Memory B cell (primary cell): ENCODE measurements at regions not wholly inside any gene's neighbourhood (a gene's known extent, or its start where the extent isn't known, plus 50 kb on each side); places are given as distances from the start of the nearest gene placed in this dataset.
A peak's percentile ranks its signal among the peaks of the same experiment; 100 is the strongest.
"Not testable (repeated sequence)": the region's sequence is repeated elsewhere in the genome, so short reads cannot be mapped to it uniquely, and the experiment has no call there.

Experiments
- ATAC-seq: fragments of 150-1000 bp; cut with Tn5 transposase; 2 replicates; pipeline ENCODE4 v1.10.0; 2021; ENCODE audit warnings: low read depth, mild to moderate bottlenecking, moderate library complexity
- DNase-seq, 2 donors: peaks; one replicate each; pipeline ENCODE4 v3.0.0; 2022; ENCODE audit warnings: low spot score in 2 of 2
- H3K27ac Mint-ChIP-seq: one replicate; pipeline ENCODE4 v1.8.0; 2022; ENCODE audit warnings: mild to moderate bottlenecking, moderate library complexity, mixed read lengths
- H3K27me3 Mint-ChIP-seq: one replicate; pipeline ENCODE4 v1.8.0; 2022; ENCODE audit warnings: mixed read lengths
- H3K36me3 Mint-ChIP-seq: one replicate; pipeline ENCODE4 v1.8.0; 2022; ENCODE audit warnings: mild to moderate bottlenecking, mixed read lengths
- H3K4me1 Mint-ChIP-seq: one replicate; pipeline ENCODE4 v1.8.0; 2022; ENCODE audit warnings: mixed read lengths
- H3K4me3 Mint-ChIP-seq: one replicate; pipeline ENCODE4 v1.8.0; 2022; ENCODE audit warnings: mild to moderate bottlenecking, moderate library complexity, mixed read lengths
- H3K9me3 Mint-ChIP-seq: one replicate; pipeline ENCODE4 v1.8.0; 2022; ENCODE audit warnings: mixed read lengths

GRCh38 chr18:54433368-54433767 lies 75.7 kb downstream of the C18orf54 start:
- no peak for DNase-seq
- ATAC-seq: no peak
- no peaks in the 10 kb centered on the region for H3K4me1 Mint-ChIP-seq
- no peak overlapping the region for H3K27ac Mint-ChIP-seq
- no peaks in the 10 kb centered on the region for H3K9me3 Mint-ChIP-seq
- H3K36me3 Mint-ChIP-seq: no peaks in the 10 kb centered on the region
- no peak overlapping the region for H3K4me3 Mint-ChIP-seq
- H3K27me3 Mint-ChIP-seq: peaks cover 9% of the 10 kb centered on the region

- Mint-ChIP-seq H3K27ac (no peak overlapping the region), H3K4me1 (no peaks in the 10 kb centered on the region), H3K27me3 (peaks cover 13% of the 10 kb centered on the region), H3K4me3 (no peak overlapping the region), H3K36me3 (no peaks in the 10 kb centered on the region), H3K9me3 (no peaks in the 10 kb centered on the region)
- ATAC-seq (no peak), DNase-seq (no peak)
Observed at GRCh38 chr18:54433857-54434256, 76.2 kb downstream of the C18orf54 start.

- H3K27ac Mint-ChIP-seq: no peak overlapping the region
- no peaks in the 10 kb centered on the region for H3K9me3 Mint-ChIP-seq
- no peaks in the 10 kb centered on the region for H3K4me1 Mint-ChIP-seq
- no peak overlapping the region for H3K4me3 Mint-ChIP-seq
- DNase-seq: no peak
- no peak for ATAC-seq
- no peaks in the 10 kb centered on the region for H3K36me3 Mint-ChIP-seq
- H3K27me3 Mint-ChIP-seq: peaks cover 14% of the 10 kb centered on the region
Observed at GRCh38 chr18:54434453-54434852, 76.7 kb downstream of the C18orf54 start.

GRCh38 chr18:54436501-54436900 lies 78.8 kb downstream of the C18orf54 start:
- Mint-ChIP-seq H3K36me3 (no peaks in the 10 kb centered on the region), H3K27ac (no peak overlapping the region), H3K4me3 (no peak overlapping the region), H3K9me3 (no peaks in the 10 kb centered on the region), H3K4me1 (no peaks in the 10 kb centered on the region), H3K27me3 (peaks cover 16% of the 10 kb centered on the region)
- no peak for ATAC-seq
- no peak for DNase-seq

GRCh38 chr18:54440292-54440691 lies 82.6 kb downstream of the C18orf54 start:
- ATAC-seq (no peak), DNase-seq (no peak)
- H3K9me3 Mint-ChIP-seq: no peaks in the 10 kb centered on the region
- no peak overlapping the region for H3K27ac Mint-ChIP-seq
- H3K36me3 Mint-ChIP-seq: no peaks in the 10 kb centered on the region
- peaks cover 18% of the 10 kb centered on the region for H3K27me3 Mint-ChIP-seq
- H3K4me1 Mint-ChIP-seq: no peaks in the 10 kb centered on the region
- no peak overlapping the region for H3K4me3 Mint-ChIP-seq

GRCh38 chr18:54444319-54444914 lies 86.7 kb downstream of the C18orf54 start:
- DNase-seq (peak in 1 of 2 donors; percentile 6), ATAC-seq (no peak)
- Mint-ChIP-seq H3K27ac (no peak overlapping the region), H3K27me3 (peaks cover 14% of the 10 kb centered on the region), H3K9me3 (no peaks in the 10 kb centered on the region), H3K4me1 (no peaks in the 10 kb centered on the region), H3K36me3 (no peaks in the 10 kb centered on the region), H3K4me3 (no peak overlapping the region)

GRCh38 chr18:54453996-54454395 lies 96.3 kb downstream of the C18orf54 start:
- Mint-ChIP-seq H3K36me3 (no peaks in the 10 kb centered on the region), H3K27ac (no peak overlapping the region), H3K4me1 (no peaks in the 10 kb centered on the region), H3K27me3 (peaks cover 8% of the 10 kb centered on the region), H3K4me3 (no peak overlapping the region), H3K9me3 (no peaks in the 10 kb centered on the region)
- ATAC-seq: no peak
- DNase-seq: no peak

- ATAC-seq: no peak
Observed at GRCh38 chr18:54465502-54465901, 107.8 kb downstream of the C18orf54 start.

GRCh38 chr18:54466248-54467005 lies 108.7 kb downstream of the C18orf54 start:
- H3K27me3 Mint-ChIP-seq: peaks cover 5% of the 10 kb centered on the region
- H3K36me3 Mint-ChIP-seq: peaks cover 2% of the 10 kb centered on the region
- H3K27ac Mint-ChIP-seq: no peak overlapping the region
- peaks cover 3% of the 10 kb centered on the region for H3K9me3 Mint-ChIP-seq
- no peaks in the 10 kb centered on the region for H3K4me1 Mint-ChIP-seq
- H3K4me3 Mint-ChIP-seq: no peak overlapping the region
- DNase-seq (no peak), ATAC-seq (no peak)

More at GRCh38 chr18:54465502-54465901, 107.8 kb downstream of the C18orf54 start:
- Mint-ChIP-seq H3K27me3 (no peaks in the 10 kb centered on the region), H3K27ac (no peak overlapping the region), H3K4me1 (no peaks in the 10 kb centered on the region), H3K9me3 (peaks cover 3% of the 10 kb centered on the region), H3K4me3 (no peak overlapping the region), H3K36me3 (peaks cover 2% of the 10 kb centered on the region)
- DNase-seq: no peak

- no peak for ATAC-seq
- no peaks in the 10 kb centered on the region for H3K9me3 Mint-ChIP-seq
- H3K4me3 Mint-ChIP-seq: no peak overlapping the region
- H3K36me3 Mint-ChIP-seq: no peaks in the 10 kb centered on the region
- no peak overlapping the region for H3K27ac Mint-ChIP-seq
- H3K4me1 Mint-ChIP-seq: no peaks in the 10 kb centered on the region
- DNase-seq: no peak
- peaks cover 2% of the 10 kb centered on the region for H3K27me3 Mint-ChIP-seq
Observed at GRCh38 chr18:54479365-54479764, 111.7 kb upstream of the DYNAP start.

GRCh38 chr18:54480616-54481015 lies 110.4 kb upstream of the DYNAP start:
- Mint-ChIP-seq H3K36me3 (no peaks in the 10 kb centered on the region), H3K4me1 (no peaks in the 10 kb centered on the region), H3K9me3 (no peaks in the 10 kb centered on the region), H3K27me3 (peaks cover 2% of the 10 kb centered on the region), H3K4me3 (no peak overlapping the region), H3K27ac (no peak overlapping the region)
- DNase-seq (no peak), ATAC-seq (no peak)

- H3K27me3 Mint-ChIP-seq, H3K4me3 Mint-ChIP-seq, DNase-seq, H3K27ac Mint-ChIP-seq, H3K36me3 Mint-ChIP-seq, H3K4me1 Mint-ChIP-seq, ATAC-seq, H3K9me3 Mint-ChIP-seq: not testable (repeated sequence)
Observed at GRCh38 chr18:54502451-54502850, 88.6 kb upstream of the DYNAP start.

- no peak overlapping the region for H3K27ac Mint-ChIP-seq
- H3K27me3 Mint-ChIP-seq: no peaks in the 10 kb centered on the region
- ATAC-seq (no peak), DNase-seq (no peak)
- no peak overlapping the region for H3K4me3 Mint-ChIP-seq
- no peaks in the 10 kb centered on the region for H3K36me3 Mint-ChIP-seq
- no peaks in the 10 kb centered on the region for H3K9me3 Mint-ChIP-seq
- H3K4me1 Mint-ChIP-seq: no peaks in the 10 kb centered on the region
Observed at GRCh38 chr18:54503131-54503894, 87.7 kb upstream of the DYNAP start.

GRCh38 chr18:54506516-54507261 lies 84.4 kb upstream of the DYNAP start:
- H3K27ac Mint-ChIP-seq: no peak overlapping the region
- no peaks in the 10 kb centered on the region for H3K9me3 Mint-ChIP-seq
- DNase-seq (no peak), ATAC-seq (no peak)
- H3K27me3 Mint-ChIP-seq: peaks cover 5% of the 10 kb centered on the region
- no peaks in the 10 kb centered on the region for H3K4me1 Mint-ChIP-seq
- H3K4me3 Mint-ChIP-seq: no peak overlapping the region
- no peaks in the 10 kb centered on the region for H3K36me3 Mint-ChIP-seq
